Ascending aorta (tissue), 2 donors: ENCODE measurements at regions not wholly inside any gene's neighbourhood (a gene's known extent, or its start where the extent isn't known, plus 50 kb on each side); places are given as distances from the start of the nearest gene placed in this dataset.
A peak's percentile ranks its signal among the peaks of the same experiment; 100 is the strongest.
"Not testable (repeated sequence)": the region's sequence is repeated elsewhere in the genome, so short reads cannot be mapped to it uniquely, and the experiment has no call there.

ENCODE experiments used
- DNase-seq, 2 donors: peaks; one replicate each; pipeline ENCODE4 v3.0.0-alpha.2; 2019; ENCODE audit warnings: low spot score in 2 of 2
- H3K27ac ChIP-seq, 2 donors: fragments of 200-600 bp; sonication (generic); one replicate each; pipeline ENCODE4 v1.5.1; 2016 to 2017; ENCODE audit warnings: mild to moderate bottlenecking in 1 of 2
- H3K27me3 ChIP-seq: fragments of 200-600 bp; sonication (generic); one replicate; pipeline ENCODE4 v1.5.1; 2017
- H3K36me3 ChIP-seq, 2 donors: fragments of 200-600 bp; sonication (generic); one replicate each; pipeline ENCODE4 v1.5.1; 2016
- H3K4me1 ChIP-seq, 2 donors: fragments of 200-600 bp; sonication (generic); one replicate each; pipeline ENCODE4 v1.5.1; 2016 to 2017; ENCODE audit warnings: mild to moderate bottlenecking in 1 of 2
- H3K4me3 ChIP-seq, 2 donors: fragments of 200-600 bp; sonication (generic); one replicate each; pipeline ENCODE4 v1.5.1; 2016 to 2017; ENCODE audit warnings: mild to moderate bottlenecking in 1 of 2
- H3K9me3 ChIP-seq, 2 donors: fragments of 200-600 bp; sonication (generic); one replicate each; pipeline ENCODE4 v1.5.1; 2016
- CTCF ChIP-seq, 3 experiments: fragments of 200-600 bp in 2 of 3; fragments of 450-650 bp in 1 of 3; sonication (generic) in 2 of 3; IDR thresholded peaks; one replicate each; pipeline ENCODE4 v1.5.1; 2016 to 2019; ENCODE audit warnings: antibody characterized with exemption in 3 of 3, mild to moderate bottlenecking in 1 of 3, moderate library complexity in 1 of 3
- intact Hi-C: fragments of 100-400 bp; cut with DNase I; formaldehyde crosslinking; loops from one replicate; pipeline ENCODE4 v1.15.1; 2023

GRCh38 chr2:89766141-89766990 lies 1074.9 kb downstream of the RPIA start:
- peak in 1 of 2 donors; percentile 61 for DNase-seq
- H3K36me3 ChIP-seq, intact Hi-C loops: not testable (repeated sequence)

GRCh38 chr2:89767058-89767457 lies 1075.6 kb downstream of the RPIA start:
- H3K27ac ChIP-seq, intact Hi-C loops, H3K36me3 ChIP-seq, H3K27me3 ChIP-seq, H3K4me3 ChIP-seq, H3K9me3 ChIP-seq, H3K4me1 ChIP-seq: not testable (repeated sequence)
- DNase-seq, result peak in 1 of 2 donors; percentile 59

More at GRCh38 chr2:89766141-89766990, 1074.9 kb downstream of the RPIA start:
- H3K27ac ChIP-seq, H3K4me3 ChIP-seq, H3K27me3 ChIP-seq, H3K9me3 ChIP-seq, H3K4me1 ChIP-seq: not testable (repeated sequence)

GRCh38 chr2:89767572-89768435 lies 1076.3 kb downstream of the RPIA start:
- Histone ChIP-seq H3K27ac (no peak overlapping the region), H3K36me3 (no peaks in the 10 kb centered on the region), H3K4me1 (no peaks in the 10 kb centered on the region), H3K4me3 (no peak overlapping the region), H3K9me3 (peaks cover 0 to 9% of the 10 kb centered on the region in 2 donors), H3K27me3 (no peaks in the 10 kb centered on the region)
- TF ChIP-seq CTCF (IDR thresholded peaks at IDR 0.05), result no peak
- DNase-seq, result peak in 1 of 2 donors; percentile 61
- intact Hi-C loops, result no loop called here

- TF ChIP-seq CTCF (IDR thresholded peaks at IDR 0.05), result no peak
- Histone ChIP-seq H3K27ac (no peak overlapping the region), H3K36me3 (no peaks in the 10 kb centered on the region), H3K4me3 (no peak overlapping the region), H3K9me3 (peaks cover 31 to 64% of the 10 kb centered on the region in 2 donors), H3K27me3 (no peaks in the 10 kb centered on the region), H3K4me1 (no peaks in the 10 kb centered on the region)
- no peak for DNase-seq
- intact Hi-C loops, result no loop called here
Observed at GRCh38 chr2:89775885-89776284, 1084.4 kb downstream of the RPIA start.

- no peaks in the 10 kb centered on the region for H3K4me1 ChIP-seq
- intact Hi-C loops, result no loop called here
- no peak for DNase-seq
- no peaks in the 10 kb centered on the region for H3K36me3 ChIP-seq
- H3K4me3 ChIP-seq, result no peak overlapping the region
- no peak for TF ChIP-seq CTCF (IDR thresholded peaks at IDR 0.05)
- peaks cover 36 to 86% of the 10 kb centered on the region in 2 donors for H3K9me3 ChIP-seq
- no peak overlapping the region for H3K27ac ChIP-seq
- no peaks in the 10 kb centered on the region for H3K27me3 ChIP-seq
Observed at GRCh38 chr2:89780318-89780717, 1088.8 kb downstream of the RPIA start.

- H3K4me1 ChIP-seq, result no peaks in the 10 kb centered on the region
- H3K36me3 ChIP-seq, result no peaks in the 10 kb centered on the region
- TF ChIP-seq CTCF (IDR thresholded peaks at IDR 0.05), result no peak
- no peak for DNase-seq
- H3K27ac ChIP-seq, result no peak overlapping the region
- no peaks in the 10 kb centered on the region for H3K27me3 ChIP-seq
- H3K9me3 ChIP-seq, result peaks cover 28 to 80% of the 10 kb centered on the region in 2 donors
- no peak overlapping the region for H3K4me3 ChIP-seq
- intact Hi-C loops, result no loop called here
Observed at GRCh38 chr2:89781962-89782361, 1090.5 kb downstream of the RPIA start.
